ENCODE measurements at regions not wholly inside any gene's neighbourhood (a gene's known extent, or its start where the extent isn't known, plus 50 kb on each side); places are given as distances from the start of the nearest gene placed in this dataset.

- DNase-seq: no peak
These were observed 135.7 kb upstream of the MGMT start for GRCh38 chr10:129331207-129331838.

- no peak for DNase-seq
These were observed 135.2 kb upstream of the MGMT start for GRCh38 chr10:129331839-129332220.

- peak; percentile 0 for DNase-seq
These were observed 134.6 kb upstream of the MGMT start for GRCh38 chr10:129332476-129332875.

- no peak for DNase-seq
These were observed 133.3 kb upstream of the MGMT start for GRCh38 chr10:129333706-129334105.

- no peak for DNase-seq
These were observed 132.8 kb upstream of the MGMT start for GRCh38 chr10:129334266-129334665.

GRCh38 chr10:129335396-129335795 is 131.6 kb upstream of the MGMT start:
- DNase-seq: no peak

GRCh38 chr10:129335942-129336341 is 131.1 kb upstream of the MGMT start:
- no peak for DNase-seq

- no peak for DNase-seq
These were observed 127.8 kb upstream of the MGMT start for GRCh38 chr10:129339191-129339590.

- no peak for DNase-seq
These were observed 127.2 kb upstream of the MGMT start for GRCh38 chr10:129339841-129340240.

GRCh38 chr10:129341087-129341486 is 126.0 kb upstream of the MGMT start:
- no peak for DNase-seq

GRCh38 chr10:129342385-129342784 is 124.7 kb upstream of the MGMT start:
- no peak for DNase-seq

- no peak for DNase-seq
These were observed 123.9 kb upstream of the MGMT start for GRCh38 chr10:129343141-129343540.

GRCh38 chr10:129344103-129344502 is 122.9 kb upstream of the MGMT start:
- no peak for DNase-seq

GRCh38 chr10:129344731-129345355 is 122.2 kb upstream of the MGMT start:
- no peak for DNase-seq

GRCh38 chr10:129345763-129346162 is 121.3 kb upstream of the MGMT start:
- no peak for DNase-seq

GRCh38 chr10:129350690-129351089 is 116.4 kb upstream of the MGMT start:
- no peak for DNase-seq

- DNase-seq: no peak
These were observed 113.9 kb upstream of the MGMT start for GRCh38 chr10:129353101-129353500.

GRCh38 chr10:129360046-129360445 is 107.0 kb upstream of the MGMT start:
- DNase-seq: no peak

- DNase-seq: no peak
These were observed 105.2 kb upstream of the MGMT start for GRCh38 chr10:129361676-129362376.

- DNase-seq: no peak
These were observed 102.1 kb upstream of the MGMT start for GRCh38 chr10:129364949-129365348.

GRCh38 chr10:129365767-129366402 is 101.2 kb upstream of the MGMT start:
- DNase-seq: no peak

GRCh38 chr10:129366450-129366849 is 100.6 kb upstream of the MGMT start:
- no peak for DNase-seq

- no peak for DNase-seq
These were observed 97.5 kb upstream of the MGMT start for GRCh38 chr10:129369566-129369965.

- DNase-seq: no peak
These were observed 95.5 kb upstream of the MGMT start for GRCh38 chr10:129371541-129371940.

Measured in NCI-H2029 treated with DMSO at 0.1 percent for 48 hours (cell line).